GM12891 (cell line): ENCODE measurements at regions not wholly inside any gene's neighbourhood (a gene's known extent, or its start where the extent isn't known, plus 50 kb on each side); places are given as distances from the start of the nearest gene placed in this dataset.

Experiments
- PAX5 ChIP-seq: IDR thresholded peaks from 2 replicates; pipeline ENCODE4 v1.6.1; 2011; ENCODE audit warnings: low read length, moderate library complexity, mild to moderate bottlenecking; ENCODE audit not compliant: insufficient read depth, severe bottlenecking
- POLR2A ChIP-seq: IDR thresholded peaks from 2 replicates; pipeline ENCODE4 v1.6.1; 2011; ENCODE audit warnings: low read depth, low read length, control low read depth
- POLR2AphosphoS5 ChIP-seq: IDR thresholded peaks from 2 replicates; pipeline ENCODE4 v1.6.1; 2011; ENCODE audit warnings: low read depth, low read length, control low read depth
- SPI1 ChIP-seq: IDR thresholded peaks from 2 replicates; pipeline ENCODE4 v1.6.1; 2011; ENCODE audit warnings: low read depth, low read length, control low read depth
- TAF1 ChIP-seq: IDR thresholded peaks from 2 replicates; pipeline ENCODE4 v1.6.1; 2011; ENCODE audit warnings: low read depth, low read length, control low read depth

DNA sequence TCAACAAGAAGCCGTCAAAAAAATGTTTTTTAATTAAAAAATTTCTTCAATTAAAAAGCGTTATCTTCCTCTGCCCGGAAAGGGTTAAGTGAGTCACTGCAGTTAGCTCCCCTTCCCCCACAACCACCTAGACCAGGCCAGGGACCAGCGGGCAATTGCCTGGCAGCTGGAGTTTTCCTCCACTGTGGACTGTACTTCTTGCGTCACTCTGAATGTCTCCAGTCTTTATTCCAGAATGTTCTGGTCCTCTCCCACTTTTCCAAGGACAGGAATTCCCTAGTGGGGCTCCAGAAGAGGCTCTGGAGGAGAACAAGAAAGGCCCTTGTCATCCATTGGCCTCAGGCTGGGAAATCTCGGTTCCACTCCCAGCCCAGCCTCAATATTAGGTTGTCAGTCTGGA, 114.0 kb downstream of the C9orf50 start:
- no peak for TF ChIP-seq POLR2AphosphoS5
- no peak for TF ChIP-seq TAF1
- no peak for TF ChIP-seq POLR2A
- TF ChIP-seq SPI1: no peak
- TF ChIP-seq PAX5: no peak
